Neuronal stem cell (in vitro differentiated cells): ENCODE measurements at regions not wholly inside any gene's neighbourhood (a gene's known extent, or its start where the extent isn't known, plus 50 kb on each side); places are given as distances from the start of the nearest gene placed in this dataset.

Experiments used
- DNase-seq: peaks from one replicate; pipeline ENCODE4 v3.0.0-alpha.2; 2013; ENCODE audit warnings: low spot score
- H2AFZ ChIP-seq: one replicate; pipeline ENCODE4 v1.6.1; 2013; ENCODE audit warnings: mild to moderate bottlenecking, low read length, inconsistent platforms
- H2AK5ac ChIP-seq: 2 replicates; pipeline ENCODE4 v1.6.1; 2013; ENCODE audit warnings: low read depth, mild to moderate bottlenecking, inconsistent platforms, low read length, moderate library complexity, mixed read lengths
- H2BK120ac ChIP-seq: 2 replicates; pipeline ENCODE4 v1.6.1; 2013; ENCODE audit warnings: low read depth, mild to moderate bottlenecking, inconsistent platforms, low read length, moderate library complexity, mixed read lengths
- H2BK12ac ChIP-seq: one replicate; pipeline ENCODE4 v1.6.1; 2013; ENCODE audit warnings: low read length, inconsistent platforms
- H2BK15ac ChIP-seq: 2 replicates; pipeline ENCODE4 v1.6.1; 2013; ENCODE audit warnings: mild to moderate bottlenecking, low read length, inconsistent platforms, mixed read lengths
- H2BK5ac ChIP-seq: one replicate; pipeline ENCODE4 v1.6.1; 2013; ENCODE audit warnings: inconsistent platforms, mild to moderate bottlenecking, low read length, moderate library complexity
- H3K14ac ChIP-seq: one replicate; pipeline ENCODE4 v1.6.1; 2013; ENCODE audit warnings: low read length, inconsistent platforms
- H3K18ac ChIP-seq: 2 replicates; pipeline ENCODE4 v1.6.1; 2013; ENCODE audit warnings: low read length, inconsistent platforms
- H3K23ac ChIP-seq: 2 replicates; pipeline ENCODE4 v1.6.1; 2013; ENCODE audit warnings: low read depth, mild to moderate bottlenecking, mixed read lengths, low read length, inconsistent platforms; ENCODE audit not compliant: poor library complexity
- H3K27ac ChIP-seq: replicated peaks from 3 replicates; pipeline ENCODE4 v1.5.1; 2013; ENCODE audit warnings: low read length, inconsistent platforms
- H3K27me3 ChIP-seq, 3 experiments: 2 replicates each; pipeline ENCODE4 v1.6.1; 2013; ENCODE audit warnings: low read length in 3 of 3, mild to moderate bottlenecking in 2 of 3, inconsistent platforms in 1 of 3, low read depth in 1 of 3, mixed read lengths in 1 of 3, moderate library complexity in 1 of 3; ENCODE audit not compliant: control insufficient read depth in 3 of 3, insufficient read depth in 3 of 3
- H3K36me3 ChIP-seq, 2 donors: replicated peaks in 1 of 2; 2 replicates each; pipeline ENCODE4 v1.6.1; 2013; ENCODE audit warnings: low read length in 2 of 2; ENCODE audit not compliant: control insufficient read depth in 2 of 2, insufficient read depth in 2 of 2
- H3K4ac ChIP-seq: 2 replicates; pipeline ENCODE4 v1.6.1; 2013; ENCODE audit warnings: inconsistent platforms, mild to moderate bottlenecking, low read length, moderate library complexity
- H3K4me1 ChIP-seq, 2 donors: 1 replicate in 1 of 2; 2 replicates in 1 of 2; pipeline ENCODE4 v1.6.1; 2013; ENCODE audit warnings: low read length in 2 of 2, low read depth in 1 of 2; ENCODE audit not compliant: control insufficient read depth in 2 of 2, insufficient read depth in 1 of 2
- H3K4me2 ChIP-seq: one replicate; pipeline ENCODE4 v1.6.1; 2013; ENCODE audit warnings: mild to moderate bottlenecking, low read length, inconsistent platforms; ENCODE audit not compliant: insufficient read depth, poor library complexity, severe bottlenecking
- H3K4me3 ChIP-seq, 2 donors: 2 replicates each; pipeline ENCODE4 v1.5.1; 2013; ENCODE audit warnings: low read length in 2 of 2, mild to moderate bottlenecking in 2 of 2, inconsistent platforms in 1 of 2, moderate library complexity in 1 of 2
- H3K79me1 ChIP-seq: one replicate; pipeline ENCODE4 v1.6.1; 2013; ENCODE audit warnings: low read depth, mild to moderate bottlenecking, inconsistent platforms, low read length, moderate library complexity
- H3K9ac ChIP-seq: one replicate; pipeline ENCODE4 v1.6.1; 2013; ENCODE audit warnings: mild to moderate bottlenecking, low read depth, low read length, inconsistent platforms; ENCODE audit not compliant: poor library complexity
- H3K9me3 ChIP-seq, 2 donors: replicated peaks in 1 of 2; 2 replicates each; pipeline versions ENCODE3 to v1.6.1; 2013; ENCODE audit warnings: low read length in 2 of 2, mild to moderate bottlenecking in 2 of 2, inconsistent platforms in 1 of 2, low read depth in 1 of 2, mixed read lengths in 1 of 2, moderate library complexity in 1 of 2; ENCODE audit not compliant: control insufficient read depth in 2 of 2, insufficient read depth in 1 of 2
- H4K8ac ChIP-seq: one replicate; pipeline ENCODE4 v1.6.1; 2013; ENCODE audit warnings: low read depth, mild to moderate bottlenecking, inconsistent platforms, low read length, moderate library complexity
- H4K91ac ChIP-seq: one replicate; pipeline ENCODE4 v1.6.1; 2013; ENCODE audit warnings: low read length, low read depth, mild to moderate bottlenecking, inconsistent platforms; ENCODE audit not compliant: poor library complexity
- WGBS, 2 donors: extraction: QIAGEN DNeasy Blood & Tissue Kit; methylation state at CpG; one replicate each; pipeline ENCODE4 v1.1.7; 2013; ENCODE audit warnings: missing lambda C conversion rate in 2 of 2, mixed read lengths in 1 of 2; ENCODE audit not compliant: insufficient read length in 2 of 2, insufficient replicate concordance in 1 of 2; ENCODE audit errors: extremely low coverage in 2 of 2; 5-methylcytosine and 5-hydroxymethylcytosine counted together

DNA sequence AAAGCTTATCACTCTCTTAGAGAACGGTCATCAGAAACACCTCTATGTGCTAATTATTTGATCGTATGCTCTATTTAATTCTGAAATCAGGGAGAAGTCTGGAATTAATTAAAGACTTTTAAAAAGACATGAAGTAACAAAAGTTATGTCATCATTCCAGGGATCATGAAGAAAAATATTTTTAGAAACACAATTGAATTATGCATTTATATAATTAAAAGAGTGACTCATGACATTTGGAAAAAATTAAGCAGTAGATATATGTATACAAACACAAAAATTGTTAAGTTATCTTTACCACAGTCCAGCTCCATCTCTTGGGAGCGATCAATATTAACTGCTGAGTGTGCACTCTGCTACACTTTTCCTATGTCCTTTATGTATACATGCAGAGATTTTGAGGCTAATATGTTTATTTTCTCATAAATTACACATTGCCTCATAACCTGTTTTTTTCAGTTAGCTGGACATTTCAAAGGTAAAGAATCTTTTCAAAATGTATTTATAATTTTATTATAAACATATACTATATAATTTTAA, 717.7 kb downstream of the GBE1 start:
- WGBS, 2 donors = no CpG with 5 or more reads among the region's 3 CpGs
- no peaks in the 10 kb centered on the region for H3K4me1 ChIP-seq
- no peak overlapping the region for H4K8ac ChIP-seq
- no peak overlapping the region for H2BK15ac ChIP-seq
- no peaks in the 10 kb centered on the region for H3K79me1 ChIP-seq
- H3K23ac ChIP-seq = no peak overlapping the region
- no peak overlapping the region for H3K27ac ChIP-seq
- no peak overlapping the region for H2BK120ac ChIP-seq
- no peak overlapping the region for H2BK12ac ChIP-seq
- H2AFZ ChIP-seq = no peak overlapping the region
- H3K4me2 ChIP-seq = no peak overlapping the region
- H2AK5ac ChIP-seq = no peak overlapping the region
- H3K14ac ChIP-seq = no peak overlapping the region
- no peak overlapping the region for H4K91ac ChIP-seq
- no peak overlapping the region for H3K4ac ChIP-seq
- no peak overlapping the region for H3K9ac ChIP-seq
- no peak overlapping the region for H3K18ac ChIP-seq
- H3K36me3 ChIP-seq = no peaks in the 10 kb centered on the region
- H3K9me3 ChIP-seq = no peaks in the 10 kb centered on the region
- no peak overlapping the region for H2BK5ac ChIP-seq
- no peaks in the 10 kb centered on the region for H3K27me3 ChIP-seq
- no peak overlapping the region for H3K4me3 ChIP-seq
- no peak for DNase-seq

GRCh38 chr3:81043009-81043408, 718.4 kb downstream of the GBE1 start:
- Histone ChIP-seq H3K27me3 (no peaks in the 10 kb centered on the region), H3K23ac (no peak overlapping the region), H2AK5ac (no peak overlapping the region), H4K8ac (no peak overlapping the region), H3K4ac (no peak overlapping the region), H3K4me1 (no peaks in the 10 kb centered on the region), H3K9ac (no peak overlapping the region), H2AFZ (no peak overlapping the region), H4K91ac (no peak overlapping the region), H3K27ac (no peak overlapping the region), H3K36me3 (no peaks in the 10 kb centered on the region), H2BK120ac (no peak overlapping the region), H3K9me3 (no peaks in the 10 kb centered on the region), H3K4me2 (no peak overlapping the region), H2BK15ac (no peak overlapping the region), H3K14ac (no peak overlapping the region), H3K79me1 (no peaks in the 10 kb centered on the region), H3K4me3 (no peak overlapping the region), H2BK5ac (no peak overlapping the region), H2BK12ac (no peak overlapping the region), H3K18ac (no peak overlapping the region)
- no peak for DNase-seq
- no CpG with 5 or more reads among the region's 2 CpGs for WGBS, 2 donors

- WGBS, 2 donors = no CpG with 5 or more reads among the region's 2 CpGs
- Histone ChIP-seq H3K4me2 (no peak overlapping the region), H3K27ac (no peak overlapping the region)
Observed at GRCh38 chr3:81041331-81041730, 720.1 kb downstream of the GBE1 start.

DNA sequence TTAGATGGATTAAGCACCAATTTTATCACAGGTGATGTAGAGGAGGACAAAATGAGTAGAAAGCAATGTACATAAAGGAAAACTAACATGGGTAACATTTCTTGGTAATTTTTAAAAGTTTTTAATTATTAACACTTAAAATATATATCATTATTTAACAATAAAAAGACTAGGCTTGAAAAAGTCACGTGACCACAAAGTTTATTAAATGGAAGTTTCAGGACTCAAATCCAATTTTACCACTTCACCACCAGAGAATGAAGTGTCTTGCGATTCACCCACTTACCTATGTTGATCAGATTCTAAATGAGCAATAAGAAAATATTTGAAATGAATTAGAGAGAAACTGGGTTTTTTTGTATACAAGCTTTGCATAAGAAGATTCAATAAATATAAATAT, 721.3 kb downstream of the GBE1 start:
- H3K23ac ChIP-seq = no peak overlapping the region
- no peaks in the 10 kb centered on the region for H3K4me1 ChIP-seq
- H2BK120ac ChIP-seq = no peak overlapping the region

More at GRCh38 chr3:81041331-81041730, 720.1 kb downstream of the GBE1 start:
- no peak overlapping the region for H2AK5ac ChIP-seq
- no peak overlapping the region for H3K23ac ChIP-seq
- no peaks in the 10 kb centered on the region for H3K27me3 ChIP-seq
- no peak overlapping the region for H3K4ac ChIP-seq
- H3K79me1 ChIP-seq = no peaks in the 10 kb centered on the region
- H2AFZ ChIP-seq = no peak overlapping the region
- no peak overlapping the region for H2BK12ac ChIP-seq
- no peak overlapping the region for H3K18ac ChIP-seq
- no peak overlapping the region for H2BK5ac ChIP-seq
- H4K8ac ChIP-seq = no peak overlapping the region
- H3K4me1 ChIP-seq = no peaks in the 10 kb centered on the region
- no peak overlapping the region for H2BK120ac ChIP-seq
- no peak overlapping the region for H3K4me3 ChIP-seq
- H3K9ac ChIP-seq = no peak overlapping the region
- DNase-seq = no peak
- no peaks in the 10 kb centered on the region for H3K9me3 ChIP-seq
- no peaks in the 10 kb centered on the region for H3K36me3 ChIP-seq
- no peak overlapping the region for H2BK15ac ChIP-seq
- no peak overlapping the region for H3K14ac ChIP-seq
- no peak overlapping the region for H4K91ac ChIP-seq

More for the DNA sequence above, 721.3 kb downstream of the GBE1 start:
- Histone ChIP-seq H3K9me3 (no peaks in the 10 kb centered on the region), H3K36me3 (no peaks in the 10 kb centered on the region), H3K4me2 (no peak overlapping the region), H2BK5ac (no peak overlapping the region), H3K27me3 (no peaks in the 10 kb centered on the region), H3K14ac (no peak overlapping the region), H2AFZ (no peak overlapping the region), H2AK5ac (no peak overlapping the region), H3K4ac (no peak overlapping the region), H4K91ac (no peak overlapping the region), H3K79me1 (no peaks in the 10 kb centered on the region), H3K18ac (no peak overlapping the region), H3K27ac (no peak overlapping the region), H3K9ac (no peak overlapping the region), H2BK12ac (no peak overlapping the region), H2BK15ac (no peak overlapping the region), H3K4me3 (no peak overlapping the region), H4K8ac (no peak overlapping the region)
- DNase-seq = no peak
- no CpG with 5 or more reads among the region's 2 CpGs for WGBS, 2 donors
